H1 (cell line): ENCODE measurements at regions not wholly inside any gene's neighbourhood (a gene's known extent, or its start where the extent isn't known, plus 50 kb on each side); places are given as distances from the start of the nearest gene placed in this dataset.

Experiments
- CTCF ChIA-PET: fragments of 300-600 bp; sonication (Branson Sonifier 250); formaldehyde crosslinking; loops from one replicate; lab custom pipeline; 2021; ENCODE audit not compliant: partially characterized antibody; lab: Charles Lee
- POLR2A ChIA-PET: fragments of 300-600 bp; sonication (Branson Sonifier 250); formaldehyde crosslinking; loops from one replicate; lab custom pipeline; 2021; ENCODE audit warnings: inconsistent platforms; ENCODE audit not compliant: partially characterized antibody; lab: Charles Lee
- DNase-seq, 2 experiments: peaks; one replicate each; pipeline versions ENCODE4 v3.0.0 to v3.0.0-alpha.2; 2010 to 2022; ENCODE audit warnings: low spot score in 2 of 2, low read depth in 1 of 2, mixed read lengths in 1 of 2
- FAIRE-seq: peaks from 2 replicates; lab custom pipeline; 2011; peaks lifted over from hg19 to GRCh38; lab: Jason Lieb, UNC
- H2AFZ ChIP-seq: 2 replicates; pipeline ENCODE4 v1.8.1; 2012; ENCODE audit warnings: low read length, inconsistent platforms
- H2AK5ac ChIP-seq: 2 replicates; pipeline ENCODE4 v1.6.1; 2013; ENCODE audit warnings: low read depth, low read length
- H2BK120ac ChIP-seq: replicated peaks from 2 replicates; pipeline ENCODE3; 2013; ENCODE audit warnings: low read depth, low read length, inconsistent platforms
- H2BK12ac ChIP-seq: 2 replicates; pipeline ENCODE4 v1.6.1; 2013; ENCODE audit warnings: low read depth, low read length
- H2BK15ac ChIP-seq: 2 replicates; pipeline ENCODE4 v1.6.1; 2013; ENCODE audit warnings: low read length
- H2BK20ac ChIP-seq: 2 replicates; pipeline ENCODE4 v1.6.1; 2013; ENCODE audit warnings: low read length
- H2BK5ac ChIP-seq: 2 replicates; pipeline ENCODE4 v1.6.1; 2013; ENCODE audit warnings: low read depth, low read length
- H3K14ac ChIP-seq: 2 replicates; pipeline ENCODE4 v1.6.1; 2013; ENCODE audit warnings: inconsistent platforms; ENCODE audit not compliant: insufficient read length
- H3K18ac ChIP-seq: 2 replicates; pipeline ENCODE4 v1.6.1; 2013; ENCODE audit warnings: low read length; ENCODE audit errors: extremely low read depth
- H3K23ac ChIP-seq: 2 replicates; pipeline ENCODE4 v1.6.1; 2013; ENCODE audit warnings: inconsistent platforms; ENCODE audit not compliant: insufficient read length
- H3K23me2 ChIP-seq: 2 replicates; pipeline ENCODE4 v1.6.1; 2013; ENCODE audit warnings: low read depth, low read length
- H3K27ac ChIP-seq: 2 replicates; pipeline ENCODE4 v1.6.1; 2011; ENCODE audit warnings: low read depth, low read length, inconsistent platforms
- H3K27me3 ChIP-seq, 4 experiments: replicated peaks in 1 of 4; 1 replicate in 1 of 4; 2 replicates in 3 of 4; pipeline versions ENCODE4 v1.6.1 to v1.8.1; 2011 to 2013; ENCODE audit warnings: low read length in 3 of 4, mild to moderate bottlenecking in 3 of 4, inconsistent platforms in 2 of 4, mixed read lengths in 2 of 4, moderate library complexity in 1 of 4; ENCODE audit not compliant: control insufficient read depth in 3 of 4, insufficient read depth in 3 of 4; ENCODE audit errors: extremely low read depth in 1 of 4
- H3K36me3 ChIP-seq, 4 experiments: 2 replicates each; pipeline versions ENCODE4 v1.6.1 to v1.8.1; 2011 to 2013; ENCODE audit warnings: mild to moderate bottlenecking in 4 of 4, low read length in 3 of 4, moderate library complexity in 2 of 4, control low read depth in 1 of 4, inconsistent platforms in 1 of 4; ENCODE audit not compliant: insufficient read depth in 4 of 4, control insufficient read depth in 2 of 4
- H3K4ac ChIP-seq: replicated peaks from 2 replicates; pipeline ENCODE3; 2013; ENCODE audit warnings: low read length, low read depth, mixed read lengths, inconsistent platforms; ENCODE audit not compliant: insufficient read length
- H3K4me1 ChIP-seq, 4 experiments: replicated peaks in 1 of 4; 1 replicate in 1 of 4; 2 replicates in 3 of 4; pipeline versions ENCODE4 v1.6.1 to v1.8.1; 2011 to 2013; ENCODE audit warnings: low read length in 3 of 4, inconsistent platforms in 2 of 4, mixed read lengths in 1 of 4; ENCODE audit not compliant: insufficient read depth in 4 of 4, control insufficient read depth in 3 of 4
- H3K4me2 ChIP-seq, 2 experiments: 2 replicates each; pipeline versions ENCODE4 v1.6.1 to v1.8.1; 2011 to 2013; ENCODE audit warnings: low read depth in 2 of 2, low read length in 2 of 2, control low read depth in 1 of 2, inconsistent platforms in 1 of 2, mild to moderate bottlenecking in 1 of 2; ENCODE audit not compliant: insufficient read depth in 1 of 2
- H3K4me3 ChIP-seq, 4 experiments: fragments of 200-600, 300-600 bp in 1 of 4; sonication (generic), shearing (Covaris generic), sonication (Bioruptor Twin) in 1 of 4; 2 replicates each; pipeline versions ENCODE4 v1.5.1 to v1.8.1; 2011 to 2016; ENCODE audit warnings: low read length in 4 of 4, low read depth in 3 of 4, control low read depth in 2 of 4, inconsistent platforms in 2 of 4, mild to moderate bottlenecking in 2 of 4, mixed read lengths in 1 of 4, moderate library complexity in 1 of 4; ENCODE audit not compliant: insufficient read depth in 2 of 4; ENCODE audit errors: extremely low read depth in 1 of 4
- H3K56ac ChIP-seq: replicated peaks from 2 replicates; pipeline ENCODE3; 2013; ENCODE audit warnings: low read depth, mild to moderate bottlenecking, mixed read lengths, low read length, inconsistent platforms; ENCODE audit not compliant: insufficient read length
- H3K79me1 ChIP-seq: 2 replicates; pipeline ENCODE4 v1.6.1; 2013; ENCODE audit warnings: low read depth, low read length, control low read depth
- H3K79me2 ChIP-seq, 2 experiments: 2 replicates each; pipeline versions ENCODE4 v1.6.1 to v1.8.1; 2012 to 2013; ENCODE audit warnings: low read length in 2 of 2, mild to moderate bottlenecking in 2 of 2, inconsistent platforms in 1 of 2; ENCODE audit not compliant: insufficient read depth in 2 of 2, control insufficient read depth in 1 of 2
- H3K9ac ChIP-seq, 4 experiments: replicated peaks in 1 of 4; 1 replicate in 1 of 4; 2 replicates in 3 of 4; pipeline versions ENCODE4 v1.6.1 to v1.8.1; 2011 to 2013; ENCODE audit warnings: low read depth in 3 of 4, low read length in 3 of 4, control low read depth in 2 of 4, mild to moderate bottlenecking in 2 of 4, moderate library complexity in 2 of 4, inconsistent platforms in 1 of 4; ENCODE audit errors: extremely low read depth in 1 of 4
- H3K9me3 ChIP-seq, 2 experiments: 2 replicates each; pipeline versions ENCODE4 v1.6.1 to v1.8.1; 2012 to 2013; ENCODE audit warnings: mild to moderate bottlenecking in 2 of 2, moderate library complexity in 2 of 2, control low read depth in 1 of 2, inconsistent platforms in 1 of 2, low read depth in 1 of 2, low read length in 1 of 2, mixed read lengths in 1 of 2; ENCODE audit not compliant: insufficient read depth in 2 of 2
- H4K20me1 ChIP-seq, 2 experiments: replicated peaks in 1 of 2; 2 replicates each; pipeline versions ENCODE3 to v1.8.1; 2011 to 2013; ENCODE audit warnings: inconsistent platforms in 2 of 2, low read length in 2 of 2, mild to moderate bottlenecking in 1 of 2; ENCODE audit not compliant: insufficient read depth in 2 of 2, control insufficient read depth in 1 of 2
- H4K5ac ChIP-seq: 2 replicates; pipeline ENCODE4 v1.6.1; 2013; ENCODE audit warnings: low read length, low read depth, mixed read lengths, inconsistent platforms; ENCODE audit not compliant: insufficient read length
- H4K8ac ChIP-seq: 2 replicates; pipeline ENCODE4 v1.8.0; 2013; ENCODE audit warnings: mild to moderate bottlenecking, moderate library complexity, low read length, inconsistent platforms; ENCODE audit not compliant: insufficient read depth; ENCODE audit errors: extremely low read depth
- H4K91ac ChIP-seq: replicated peaks from 2 replicates; pipeline ENCODE3; 2013; ENCODE audit warnings: low read length, mixed read lengths, inconsistent platforms; ENCODE audit not compliant: insufficient read length
- CBX5 ChIP-seq: fragments of 300-800, 300-1000 bp; sonication (generic); IDR thresholded peaks from 2 replicates; pipeline ENCODE4 v1.7.1; 2016; ENCODE audit warnings: antibody characterized with exemption, low read length, low read depth
- CEBPB ChIP-seq: IDR thresholded peaks from 2 replicates; pipeline ENCODE4 v1.6.1; 2012; ENCODE audit warnings: low read depth, low read length
- EZH2 ChIP-seq: fragments of 200-600 bp; sonication (generic); IDR thresholded peaks from 2 replicates; pipeline ENCODE4 v1.7.1; 2012; ENCODE audit warnings: low read depth, mild to moderate bottlenecking, moderate library complexity, low read length, inconsistent platforms; ENCODE audit not compliant: severe bottlenecking
- KDM5A ChIP-seq: fragments of 200-600 bp; IDR thresholded peaks from 2 replicates; pipeline ENCODE4 v1.7.1; 2012; ENCODE audit warnings: mild to moderate bottlenecking, low read length, inconsistent platforms, mixed read lengths
- NANOG ChIP-seq: IDR thresholded peaks from 2 replicates; pipeline ENCODE4 v1.6.1; 2011; ENCODE audit warnings: low read length, low read depth, mild to moderate bottlenecking, inconsistent platforms; ENCODE audit not compliant: insufficient read depth, poor library complexity, severe bottlenecking
- PHF8 ChIP-seq: fragments of 200-600 bp; sonication (generic); conservative IDR thresholded peaks from 2 replicates; pipeline ENCODE4 v1.7.1; 2012; ENCODE audit warnings: low read depth, mild to moderate bottlenecking, inconsistent platforms, low read length, moderate library complexity
- POLR2A ChIP-seq, 2 experiments: IDR thresholded peaks; 1 replicate in 1 of 2; 2 replicates in 1 of 2; pipeline ENCODE4 v1.6.1; 2011; ENCODE audit warnings: low read depth in 2 of 2, low read length in 2 of 2, mild to moderate bottlenecking in 2 of 2; ENCODE audit errors: control extremely low read depth in 1 of 2
- RAD21 ChIP-seq, 2 experiments: IDR thresholded peaks in 1 of 2; conservative IDR thresholded peaks in 1 of 2; 2 replicates each; pipeline ENCODE4 v1.6.1; 2011; ENCODE audit warnings: low read depth in 2 of 2, low read length in 2 of 2, improper control_type of control experiment in 1 of 2, inconsistent platforms in 1 of 2, mild to moderate bottlenecking in 1 of 2, moderate library complexity in 1 of 2
- RFX5 ChIP-seq: IDR thresholded peaks from 2 replicates; pipeline ENCODE4 v1.6.1; 2011; ENCODE audit warnings: low read depth, low read length, improper control_type of control experiment, borderline replicate concordance
- RXRA ChIP-seq: IDR thresholded peaks from 2 replicates; pipeline ENCODE4 v1.6.1; 2011; ENCODE audit warnings: low read depth, mild to moderate bottlenecking, low read length, moderate library complexity; ENCODE audit not compliant: insufficient read depth
- SIN3A ChIP-seq, 2 experiments: IDR thresholded peaks in 1 of 2; conservative IDR thresholded peaks in 1 of 2; 2 replicates each; pipeline ENCODE4 v1.6.1; 2011 to 2012; ENCODE audit warnings: low read length in 2 of 2, improper control_type of control experiment in 1 of 2, low read depth in 1 of 2, mild to moderate bottlenecking in 1 of 2
- TAF1 ChIP-seq: IDR thresholded peaks from 2 replicates; pipeline ENCODE4 v1.6.1; 2011; ENCODE audit warnings: mild to moderate bottlenecking, low read depth, low read length
- whole genome bisulfite sequencing, 2 experiments: shearing (Covaris generic) in 1 of 2; methylation state at CpG; one replicate each; pipeline versions ENCODE4 v1.1.6 to v1.1.7; 2013 to 2015; ENCODE audit warnings: low lambda C conversion rate in 2 of 2, mixed read lengths in 2 of 2, inconsistent platforms in 1 of 2, low coverage in 1 of 2, missing lambda C conversion rate in 1 of 2; ENCODE audit not compliant: insufficient replicate concordance in 2 of 2, insufficient coverage in 1 of 2, insufficient read length in 1 of 2; ENCODE audit errors: extremely low coverage in 1 of 2, missing lambda C conversion rate in 1 of 2; 5-methylcytosine and 5-hydroxymethylcytosine counted together
- TF ChIP-seq, protein P1 (sequence below): IDR thresholded peaks from 2 replicates; pipeline ENCODE4 v1.6.1; 2012; ENCODE audit warnings: low read length, inconsistent platforms

DNA sequence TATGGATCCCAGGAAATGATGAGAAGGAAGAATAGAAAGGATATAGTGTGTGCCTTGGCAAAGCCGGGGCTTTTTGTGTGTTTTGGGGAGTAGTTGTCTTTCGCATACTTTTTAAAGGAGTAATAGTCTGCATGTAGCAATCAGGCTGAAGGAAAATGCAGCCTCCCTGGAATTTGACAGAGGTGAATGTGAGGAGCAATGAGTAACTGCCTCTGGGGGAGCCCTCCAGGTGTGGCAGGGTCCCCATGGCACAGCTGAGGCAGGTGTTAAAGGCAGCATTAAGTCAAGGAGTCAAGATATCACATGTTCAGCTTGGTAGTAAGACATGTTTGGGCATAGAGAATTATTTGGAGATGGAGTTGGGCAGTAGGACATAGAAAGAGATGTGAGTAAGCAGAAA lies 203.1 kb downstream of the C6orf118 start:
- Histone ChIP-seq H2BK120ac (no peak overlapping the region), H3K23me2 (no peaks in the 10 kb centered on the region), H3K4me2 (no peak overlapping the region), H3K23ac (no peak overlapping the region), H3K4me3 (no peak overlapping the region), H3K56ac (no peak overlapping the region), H2AK5ac (no peak overlapping the region), H4K20me1 (no peaks in the 10 kb centered on the region), H2BK20ac (no peak overlapping the region), H2AFZ (0 out of 2 replicates have a peak overlapping the region, but pooled peaks have one; percentile 5), H2BK15ac (no peak overlapping the region), H3K14ac (no peak overlapping the region), H3K27ac (no peak overlapping the region), H3K9ac (no peak overlapping the region), H3K27me3 (no peaks in the 10 kb centered on the region), H3K79me1 (no peaks in the 10 kb centered on the region), H3K36me3 (no peaks in the 10 kb centered on the region), H3K79me2 (no peaks in the 10 kb centered on the region), H3K4ac (no peak overlapping the region), H4K5ac (no peak overlapping the region), H3K9me3 (no peaks in the 10 kb centered on the region), H3K4me1 (no peaks in the 10 kb centered on the region), H4K8ac (no peak overlapping the region), H4K91ac (no peak overlapping the region), H2BK5ac (no peak overlapping the region), H3K18ac (no peak overlapping the region), H2BK12ac (no peak overlapping the region)
- ChIA-PET CTCF (no interaction called here), POLR2A (no interaction called here)
- 91% methylated on average over 2 of the region's 2 CpGs; no CpG with 5 or more reads in 1 of the 2 experiments for WGBS, 2 experiments
- DNase-seq (no peak), FAIRE-seq (no peak)
- TF ChIP-seq SIN3A (conservative IDR thresholded peaks at IDR 0.05 in 1 of 2, IDR thresholded peaks at IDR 0.05 in 1 of 2; ENCODE audit: low read depth in 1 of 2, low read length in 2 of 2) (no peak), CBX5 (no peak), KDM5A (no peak), POLR2A (IDR thresholded peaks at IDR 0.05; ENCODE audit: control extremely low read depth in 1 of 2, low read depth in 2 of 2, low read length in 2 of 2) (no peak), RXRA (no peak), TAF1 (no peak), NANOG (no peak), CEBPB (no peak), RAD21 (IDR thresholded peaks at IDR 0.05 in 1 of 2, conservative IDR thresholded peaks at IDR 0.05 in 1 of 2; ENCODE audit: low read depth in 2 of 2, low read length in 2 of 2) (no peak), PHF8 (no peak), EZH2 (no peak), RFX5 (no peak)
- TF ChIP-seq, protein P1, sequence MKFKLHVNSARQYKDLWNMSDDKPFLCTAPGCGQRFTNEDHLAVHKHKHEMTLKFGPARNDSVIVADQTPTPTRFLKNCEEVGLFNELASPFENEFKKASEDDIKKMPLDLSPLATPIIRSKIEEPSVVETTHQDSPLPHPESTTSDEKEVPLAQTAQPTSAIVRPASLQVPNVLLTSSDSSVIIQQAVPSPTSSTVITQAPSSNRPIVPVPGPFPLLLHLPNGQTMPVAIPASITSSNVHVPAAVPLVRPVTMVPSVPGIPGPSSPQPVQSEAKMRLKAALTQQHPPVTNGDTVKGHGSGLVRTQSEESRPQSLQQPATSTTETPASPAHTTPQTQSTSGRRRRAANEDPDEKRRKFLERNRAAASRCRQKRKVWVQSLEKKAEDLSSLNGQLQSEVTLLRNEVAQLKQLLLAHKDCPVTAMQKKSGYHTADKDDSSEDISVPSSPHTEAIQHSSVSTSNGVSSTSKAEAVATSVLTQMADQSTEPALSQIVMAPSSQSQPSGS: no peak
